ENCODE measurements at regions not wholly inside any gene's neighbourhood (a gene's known extent, or its start where the extent isn't known, plus 50 kb on each side); places are given as distances from the start of the nearest gene placed in this dataset.
"Not testable (repeated sequence)": the region's sequence is repeated elsewhere in the genome, so short reads cannot be mapped to it uniquely, and the experiment has no call there.

GRCh38 chr3:75840160-75840559 is 54.8 kb upstream of the ZNF717 start:
- not testable (repeated sequence) for DNase-seq

GRCh38 chr3:75850301-75851008 is 65.1 kb upstream of the ZNF717 start:
- DNase-seq = not testable (repeated sequence)

GRCh38 chr3:75863130-75863529 is 77.8 kb upstream of the ZNF717 start:
- no peak for DNase-seq

- no peak for DNase-seq
Observed at GRCh38 chr3:75863878-75864277, 78.5 kb upstream of the ZNF717 start.

- not testable (repeated sequence) for DNase-seq
Observed at GRCh38 chr3:75883719-75884118, 98.4 kb upstream of the ZNF717 start.

- no peak for DNase-seq
Observed at GRCh38 chr3:75886971-75887526, 101.7 kb upstream of the ZNF717 start.

- no peak for DNase-seq
Observed at GRCh38 chr3:75894234-75894633, 108.9 kb upstream of the ZNF717 start.

GRCh38 chr3:75896265-75896664 is 110.9 kb upstream of the ZNF717 start:
- DNase-seq = no peak

GRCh38 chr3:75901446-75901845 is 116.1 kb upstream of the ZNF717 start:
- not testable (repeated sequence) for DNase-seq

- no peak for DNase-seq
Observed at GRCh38 chr3:75906555-75907112, 121.3 kb upstream of the ZNF717 start.

GRCh38 chr3:75913800-75914350 is 128.5 kb upstream of the ZNF717 start:
- DNase-seq = no peak

- DNase-seq = not testable (repeated sequence)
Observed at GRCh38 chr3:75914741-75915140, 129.4 kb upstream of the ZNF717 start.

GRCh38 chr3:75938921-75939320 is 153.6 kb upstream of the ZNF717 start:
- no peak for DNase-seq

- DNase-seq = no peak
Observed at GRCh38 chr3:75951941-75952340, 166.6 kb upstream of the ZNF717 start.

GRCh38 chr3:75960031-75960430 is 174.7 kb upstream of the ZNF717 start:
- DNase-seq = not testable (repeated sequence)

GRCh38 chr3:75962054-75962453 is 176.7 kb upstream of the ZNF717 start:
- DNase-seq = not testable (repeated sequence)

- no peak for DNase-seq
Observed at GRCh38 chr3:75967071-75967470, 181.7 kb upstream of the ZNF717 start.

GRCh38 chr3:75978686-75979085 is 193.3 kb upstream of the ZNF717 start:
- no peak for DNase-seq

GRCh38 chr3:75981401-75981800 is 196.1 kb upstream of the ZNF717 start:
- DNase-seq = no peak

GRCh38 chr3:75982151-75982550 is 196.8 kb upstream of the ZNF717 start:
- DNase-seq = no peak

GRCh38 chr3:75983111-75983510 is 197.8 kb upstream of the ZNF717 start:
- no peak for DNase-seq

GRCh38 chr3:75983609-75984290 is 198.4 kb upstream of the ZNF717 start:
- no peak for DNase-seq

GRCh38 chr3:75985432-75985831 is 200.1 kb upstream of the ZNF717 start:
- DNase-seq = no peak

GRCh38 chr3:76010252-76010651 is 224.9 kb upstream of the ZNF717 start:
- no peak for DNase-seq
